Right lung (tissue), 2 donors: ENCODE measurements at regions not wholly inside any gene's neighbourhood (a gene's known extent, or its start where the extent isn't known, plus 50 kb on each side); places are given as distances from the start of the nearest gene placed in this dataset.
"Not testable (repeated sequence)": the region's sequence is repeated elsewhere in the genome, so short reads cannot be mapped to it uniquely, and the experiment has no call there.

Experiments used
- DNase-seq, 2 donors: peaks; one replicate each; pipeline ENCODE4 v3.0.0-alpha.2; 2013

DNA sequence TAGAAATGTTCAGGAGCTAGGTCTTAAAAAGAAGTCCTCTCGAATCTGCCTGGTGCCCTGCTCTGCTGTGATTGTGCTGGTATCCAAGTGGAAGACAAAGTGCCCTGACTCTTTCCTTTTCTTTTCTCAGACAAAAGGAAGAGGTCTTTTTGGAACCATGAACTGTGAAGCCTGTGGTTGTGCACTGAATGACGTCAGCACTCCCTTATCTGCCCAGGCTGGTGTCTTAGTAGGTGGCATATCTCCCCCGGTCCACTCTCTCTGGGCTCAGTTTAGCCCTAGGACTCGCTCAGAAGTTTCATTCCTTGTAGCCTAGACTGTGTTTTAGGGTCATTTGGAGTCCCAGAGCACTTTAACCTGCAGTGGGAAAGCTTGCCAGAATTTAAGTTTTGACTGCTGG is 400.3 kb upstream of the CT83 start:
- DNase-seq: no peak

DNA sequence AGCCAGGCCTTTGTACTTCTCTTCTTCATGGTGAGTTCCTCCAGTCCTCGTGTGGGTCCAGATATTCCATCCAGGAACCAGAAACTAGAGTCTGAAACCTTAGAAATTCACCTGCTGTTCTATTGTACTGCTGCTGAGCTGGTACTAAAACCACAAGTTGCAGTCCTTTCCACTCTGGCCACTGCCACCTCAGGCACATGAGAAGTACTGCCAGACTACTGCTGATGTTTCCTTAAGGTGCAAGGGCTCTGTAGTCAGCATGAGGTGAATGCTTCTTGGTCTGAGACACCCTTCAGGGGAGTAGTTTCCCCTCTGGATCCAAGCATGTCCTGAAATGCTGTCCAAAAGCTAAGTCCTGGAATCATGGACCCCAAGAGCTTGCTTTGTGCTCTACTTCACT is 399.6 kb upstream of the CT83 start:
- no peak for DNase-seq

- no peak for DNase-seq
Observed at GRCh38 chrX:116841290-116841689, 378.5 kb upstream of the CT83 start.

GRCh38 chrX:116827063-116827462 is 364.3 kb upstream of the CT83 start:
- no peak for DNase-seq

- DNase-seq: no peak
Observed at GRCh38 chrX:116824785-116825184, 362.0 kb upstream of the CT83 start.

GRCh38 chrX:116823677-116824076 is 360.9 kb upstream of the CT83 start:
- DNase-seq: no peak

- DNase-seq: no peak
Observed at GRCh38 chrX:116806288-116806802, 343.6 kb upstream of the CT83 start.

GRCh38 chrX:116801943-116802342 is 339.2 kb upstream of the CT83 start:
- DNase-seq: no peak

DNA sequence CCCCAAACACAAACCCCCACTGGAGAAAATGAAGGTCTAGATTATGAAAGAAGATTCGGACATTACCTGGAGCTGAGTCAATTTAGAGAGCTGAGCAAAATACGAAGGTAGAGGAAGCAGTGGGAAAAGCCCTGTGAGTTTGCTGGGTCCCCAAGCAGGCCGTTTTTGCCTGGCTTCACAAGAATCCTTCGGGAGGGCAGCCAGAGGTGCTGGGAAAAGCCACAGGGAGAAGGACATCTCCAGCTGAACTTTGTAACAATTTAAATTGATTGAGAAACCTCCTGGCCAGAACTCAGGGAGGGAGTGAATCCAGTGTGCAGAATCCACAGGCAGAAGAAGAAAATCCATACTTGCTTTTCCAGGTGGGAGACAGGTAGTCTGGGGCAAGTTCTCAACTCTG is 319.1 kb upstream of the CT83 start:
- no peak for DNase-seq

DNA sequence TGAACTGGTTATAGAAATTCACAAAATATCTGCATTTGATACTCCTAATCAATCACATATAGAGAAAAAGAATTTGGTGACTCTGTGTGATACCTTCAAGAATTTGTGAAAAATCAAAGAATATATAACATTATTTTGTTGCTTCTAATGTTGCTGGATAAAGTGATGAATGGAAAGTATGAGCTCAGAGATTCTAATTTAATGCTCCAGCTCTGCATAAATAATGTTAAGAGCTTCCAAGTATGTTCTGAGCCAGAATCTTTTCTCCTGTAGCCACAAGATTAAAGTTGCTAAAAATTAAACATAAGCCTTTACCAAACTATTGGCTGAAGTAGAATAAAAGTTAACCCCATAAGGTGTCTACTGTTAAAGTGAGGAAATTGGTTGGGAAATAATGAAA is 294.7 kb upstream of the CT83 start:
- DNase-seq: no peak

DNA sequence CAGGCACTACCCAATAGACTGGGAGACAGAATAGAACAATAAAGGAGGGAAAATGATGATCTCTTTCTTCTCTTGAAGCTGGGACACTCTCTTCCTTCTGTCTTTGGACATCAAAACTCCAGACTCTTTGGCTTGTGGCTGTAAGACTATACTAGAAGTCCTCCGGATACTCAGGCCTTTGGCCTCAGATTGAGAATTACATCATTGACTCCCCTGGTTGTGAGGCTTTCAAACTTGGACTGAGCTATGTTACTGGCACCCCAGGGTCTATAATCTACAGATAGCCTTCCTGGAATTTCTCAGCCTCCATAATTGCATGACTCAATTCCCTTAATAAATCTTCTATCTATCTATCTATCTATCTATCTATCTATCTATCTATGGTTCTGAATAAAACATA is 294.2 kb upstream of the CT83 start:
- no peak for DNase-seq

DNA sequence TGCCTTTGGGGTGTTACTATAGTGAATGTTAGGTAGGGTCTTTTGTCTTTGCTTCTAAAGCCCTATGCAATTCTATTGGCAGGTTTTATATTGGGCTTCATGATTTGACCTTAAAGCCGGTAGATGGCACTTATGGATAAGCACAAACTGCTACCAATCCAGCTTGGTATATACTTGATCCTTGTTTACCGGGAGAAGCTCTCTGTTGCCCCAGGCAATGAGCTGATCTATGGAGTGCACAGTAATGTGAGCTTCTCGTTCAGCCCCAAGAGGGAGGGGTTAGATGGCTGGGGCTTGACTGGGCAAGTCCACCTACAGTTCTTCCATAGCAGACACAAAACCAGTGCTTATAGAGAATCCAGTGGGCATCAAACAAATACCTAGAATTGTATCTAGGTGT is 287.2 kb upstream of the CT83 start:
- DNase-seq: no peak

DNA sequence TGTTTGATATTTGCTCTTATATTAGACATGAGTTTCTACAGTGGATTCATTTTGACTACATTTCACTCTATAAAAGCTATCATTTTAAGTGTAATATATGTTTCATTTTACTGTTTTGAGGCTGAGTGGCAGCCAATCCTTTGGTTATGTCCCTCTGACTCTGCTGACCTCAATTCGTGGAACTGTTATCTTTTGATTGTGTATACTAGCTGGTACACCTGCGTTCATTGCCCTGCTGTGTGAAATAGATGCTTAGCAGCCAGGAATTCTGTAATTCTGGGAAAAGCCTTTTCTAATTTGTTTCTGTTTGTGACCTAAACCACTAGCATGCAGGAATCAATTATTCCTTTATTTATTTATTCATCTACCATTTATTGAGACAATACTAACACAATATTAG is 269.4 kb upstream of the CT83 start:
- DNase-seq: no peak

DNA sequence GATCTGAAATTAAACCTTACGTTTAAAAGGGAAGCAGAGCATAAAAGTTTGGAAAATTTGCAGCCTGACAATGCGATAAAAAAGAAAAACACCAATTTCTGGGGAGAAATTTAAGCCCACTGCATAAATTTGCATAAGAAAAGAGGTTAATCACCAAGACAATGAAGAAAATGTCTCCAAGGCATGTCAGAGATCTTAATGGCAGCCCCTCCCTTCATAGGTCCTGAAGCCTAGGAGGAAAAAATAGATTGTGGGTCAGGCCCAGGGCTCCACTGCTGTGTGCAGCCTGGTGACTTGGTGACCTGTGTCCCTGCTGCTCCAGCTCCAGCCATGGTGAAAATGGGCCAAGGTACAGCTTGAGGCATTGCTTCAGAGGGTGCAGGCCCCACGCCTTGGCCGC is 264.0 kb upstream of the CT83 start:
- no peak for DNase-seq

- no peak for DNase-seq
Observed at GRCh38 chrX:116694046-116694445, 231.3 kb upstream of the CT83 start.

DNA sequence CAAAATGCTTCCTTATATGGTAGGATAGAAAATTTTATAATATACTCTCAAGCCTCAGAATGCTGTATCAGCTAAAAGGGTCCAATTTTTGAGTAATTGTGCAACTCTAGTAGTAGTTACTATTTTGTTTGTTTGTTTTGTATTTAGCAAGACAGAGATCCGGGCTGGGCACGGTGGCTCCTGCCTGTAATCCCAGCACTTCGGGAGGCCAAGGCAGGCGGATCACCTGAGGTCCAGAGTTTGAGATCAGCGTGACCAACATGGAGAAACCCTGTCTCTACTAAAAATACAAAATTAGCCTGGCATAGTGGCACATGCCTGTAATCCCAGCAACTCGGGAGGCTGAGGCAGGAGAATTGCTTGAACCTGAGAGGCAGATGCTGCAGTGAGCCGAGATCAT is 216.8 kb upstream of the CT83 start:
- not testable (repeated sequence) for DNase-seq

DNA sequence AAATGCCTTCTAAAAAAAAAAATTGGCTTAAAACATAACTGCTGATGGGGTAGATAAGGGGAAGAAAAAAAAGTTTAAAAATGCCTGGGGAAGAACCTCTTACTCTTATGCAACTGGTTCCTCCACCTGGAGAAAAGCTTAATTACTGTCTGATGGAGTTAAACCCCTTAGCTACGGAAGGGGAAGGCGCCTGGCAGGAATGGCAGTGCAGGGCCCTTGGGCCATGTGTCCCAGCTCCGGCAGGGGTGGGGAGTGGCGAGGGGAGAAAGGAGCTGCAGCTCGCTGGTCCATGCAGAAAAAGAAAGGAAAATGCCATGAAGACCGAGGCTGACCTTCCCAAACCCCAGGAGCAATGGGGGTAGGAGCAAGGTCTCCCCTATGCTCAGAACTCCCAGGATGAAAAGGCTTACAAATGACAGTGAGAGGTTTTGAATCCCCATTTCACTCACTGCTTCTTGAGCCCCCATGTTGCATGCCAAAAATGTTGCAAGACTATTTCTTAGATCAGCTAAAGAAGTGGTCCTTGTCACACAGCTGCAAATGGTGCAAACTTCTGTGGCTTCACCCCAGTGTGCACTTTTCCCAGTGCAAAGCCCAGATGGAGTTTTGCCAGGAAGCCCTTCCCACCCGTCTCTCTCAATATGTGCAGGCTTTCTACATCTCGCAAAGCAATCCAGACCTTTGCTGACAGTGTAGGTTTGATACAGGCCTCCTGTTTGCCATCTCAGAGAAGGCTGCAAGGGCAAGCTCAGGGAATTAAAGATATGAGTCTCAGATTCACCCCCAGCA is 204.8 kb upstream of the CT83 start:
- peak; percentile 11 to 17 for DNase-seq

DNA sequence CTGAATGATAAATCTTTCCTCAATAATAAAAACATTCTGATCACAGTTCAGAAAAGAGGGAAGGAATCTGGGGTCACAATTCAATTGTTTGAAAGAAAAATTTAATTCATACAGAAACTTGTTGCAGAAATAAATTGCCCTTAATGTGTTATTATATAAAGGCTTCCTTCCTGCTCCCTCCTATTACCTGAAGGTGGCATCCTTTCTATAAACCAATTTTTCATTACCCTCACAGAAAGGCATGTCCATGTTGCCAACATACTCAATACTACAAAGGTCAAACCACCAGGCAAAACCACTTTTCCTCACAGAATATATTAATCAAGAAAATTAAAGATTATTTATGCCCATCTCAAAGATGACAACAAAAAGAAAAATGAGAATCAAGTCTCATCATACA is 194.3 kb upstream of the CT83 start:
- DNase-seq: no peak

- no peak for DNase-seq
Observed at GRCh38 chrX:116628464-116628863, 165.7 kb upstream of the CT83 start.

DNA sequence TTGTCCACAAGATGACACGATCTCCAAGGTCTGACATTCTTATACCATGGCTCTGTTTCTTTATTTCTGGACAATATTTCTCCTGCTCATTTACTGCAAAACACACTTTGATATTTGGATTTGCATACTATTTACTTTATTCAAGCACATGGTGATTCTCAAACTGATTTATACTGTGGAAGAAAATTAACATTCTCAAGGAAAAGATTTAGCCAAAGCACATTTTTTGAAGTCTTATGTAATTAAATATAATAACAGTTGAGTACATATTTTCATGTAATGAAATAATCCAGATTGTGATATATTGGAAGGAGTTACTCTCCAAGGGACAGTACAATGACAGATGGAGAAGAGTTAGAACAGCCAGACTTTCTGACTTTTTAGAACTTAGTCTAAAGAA is 155.8 kb upstream of the CT83 start:
- DNase-seq: no peak

- DNase-seq: no peak
Observed at GRCh38 chrX:116607776-116608175, 145.0 kb upstream of the CT83 start.

GRCh38 chrX:116605576-116605975 is 142.8 kb upstream of the CT83 start:
- no peak for DNase-seq

DNA sequence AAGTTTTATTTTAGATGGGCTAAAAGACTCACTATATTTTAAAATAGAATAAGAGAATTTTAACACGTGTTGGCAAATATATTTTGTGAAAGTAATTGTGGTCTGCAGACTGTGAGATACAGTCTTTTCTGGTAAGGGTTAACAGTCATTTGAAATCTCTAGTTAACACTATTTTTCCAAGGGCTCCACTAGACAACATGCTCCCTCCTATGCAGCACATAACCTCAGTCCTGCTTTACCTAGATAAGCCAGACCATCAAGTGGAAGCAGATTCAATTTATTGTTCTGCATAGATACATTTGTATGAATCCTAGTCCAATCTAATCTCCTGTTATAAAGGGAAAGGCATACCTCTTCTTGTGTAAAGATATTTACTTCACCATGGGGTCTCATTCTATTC is 133.2 kb upstream of the CT83 start:
- no peak for DNase-seq
